ENCODE measurements at regions not wholly inside any gene's neighbourhood (a gene's known extent, or its start where the extent isn't known, plus 50 kb on each side); places are given as distances from the start of the nearest gene placed in this dataset.

DNA sequence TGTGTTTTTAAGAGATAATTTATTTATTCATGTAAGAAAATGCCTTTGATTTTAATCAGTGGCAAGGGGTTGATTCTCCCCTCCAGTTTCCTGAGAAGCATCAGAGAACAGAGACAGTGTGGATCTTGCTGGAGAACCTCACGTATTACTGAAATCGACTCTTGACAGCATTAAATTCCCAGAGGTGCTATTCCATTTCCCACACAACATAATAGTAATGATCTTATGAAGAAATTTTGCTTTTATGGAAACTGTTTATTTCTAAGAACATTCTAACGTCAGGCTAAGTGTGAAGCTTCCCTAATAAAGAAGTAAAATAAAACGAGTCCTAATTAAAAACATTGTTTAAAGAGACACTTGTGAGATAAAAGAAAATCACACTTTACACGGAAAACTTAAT, 293.1 kb upstream of the NRP1 start:
- no peak for FAIRE-seq
- Histone ChIP-seq H3K27me3 (ENCODE audit: control insufficient read depth, extremely low read depth, insufficient read depth, low read length) (peaks cover 12% of the 10 kb centered on the region), H4K20me1 (ENCODE audit: control insufficient read depth, extremely low read depth, insufficient read depth, low read length) (no peaks in the 10 kb centered on the region), H3K9me3 (ENCODE audit: control insufficient read depth, low read depth, low read length) (no peaks in the 10 kb centered on the region), H3K4me3 (ENCODE audit: control insufficient read depth in 2 of 3, extremely low read depth in 1 of 3, insufficient read depth in 2 of 3, low read depth in 1 of 3, low read length in 3 of 3) (no peak overlapping the region), H3K4me2 (ENCODE audit: control insufficient read depth, extremely low read depth, insufficient read depth, low read depth, low read length) (no peak overlapping the region), H3K4me1 (ENCODE audit: control insufficient read depth, extremely low read depth, insufficient read depth, low read length) (no peaks in the 10 kb centered on the region), H3K36me3 (ENCODE audit: control insufficient read depth in 2 of 2, extremely low read depth in 1 of 2, insufficient read depth in 2 of 2, low read length in 2 of 2) (no peaks in the 10 kb centered on the region), H3K9me1 (ENCODE audit: control insufficient read depth, extremely low read depth, insufficient read depth, low read length) (no peaks in the 10 kb centered on the region), H3K79me2 (ENCODE audit: control insufficient read depth, insufficient read depth, low read length) (no peaks in the 10 kb centered on the region), H3K27ac (ENCODE audit: control insufficient read depth, insufficient read depth, low read length) (no peak overlapping the region), H3K9ac (ENCODE audit: control insufficient read depth, extremely low read depth, insufficient read depth, low read length) (no peak overlapping the region), H2AFZ (ENCODE audit: control insufficient read depth, low read length) (no peak overlapping the region)
- dilution Hi-C loops (cut with MboI; ENCODE audit: extremely low pct_ligation_motif_present, low sequenced_read_pairs), result no loop called here
- TF ChIP-seq EZH2 (IDR thresholded peaks at IDR 0.05; ENCODE audit: low read length), result no peak
- TF ChIP-seq, protein P1, sequence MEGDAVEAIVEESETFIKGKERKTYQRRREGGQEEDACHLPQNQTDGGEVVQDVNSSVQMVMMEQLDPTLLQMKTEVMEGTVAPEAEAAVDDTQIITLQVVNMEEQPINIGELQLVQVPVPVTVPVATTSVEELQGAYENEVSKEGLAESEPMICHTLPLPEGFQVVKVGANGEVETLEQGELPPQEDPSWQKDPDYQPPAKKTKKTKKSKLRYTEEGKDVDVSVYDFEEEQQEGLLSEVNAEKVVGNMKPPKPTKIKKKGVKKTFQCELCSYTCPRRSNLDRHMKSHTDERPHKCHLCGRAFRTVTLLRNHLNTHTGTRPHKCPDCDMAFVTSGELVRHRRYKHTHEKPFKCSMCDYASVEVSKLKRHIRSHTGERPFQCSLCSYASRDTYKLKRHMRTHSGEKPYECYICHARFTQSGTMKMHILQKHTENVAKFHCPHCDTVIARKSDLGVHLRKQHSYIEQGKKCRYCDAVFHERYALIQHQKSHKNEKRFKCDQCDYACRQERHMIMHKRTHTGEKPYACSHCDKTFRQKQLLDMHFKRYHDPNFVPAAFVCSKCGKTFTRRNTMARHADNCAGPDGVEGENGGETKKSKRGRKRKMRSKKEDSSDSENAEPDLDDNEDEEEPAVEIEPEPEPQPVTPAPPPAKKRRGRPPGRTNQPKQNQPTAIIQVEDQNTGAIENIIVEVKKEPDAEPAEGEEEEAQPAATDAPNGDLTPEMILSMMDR (optimal IDR thresholded peaks at IDR 0.05 in 1 of 3, IDR thresholded peaks at IDR 0.05 in 1 of 3, conservative IDR thresholded peaks at IDR 0.05 in 1 of 3; ENCODE audit: extremely low read depth in 1 of 3, insufficient read depth in 2 of 3, low read length in 3 of 3), result no peak
- no peak for DNase-seq (ENCODE audit: low read depth, low spot score)

DNA sequence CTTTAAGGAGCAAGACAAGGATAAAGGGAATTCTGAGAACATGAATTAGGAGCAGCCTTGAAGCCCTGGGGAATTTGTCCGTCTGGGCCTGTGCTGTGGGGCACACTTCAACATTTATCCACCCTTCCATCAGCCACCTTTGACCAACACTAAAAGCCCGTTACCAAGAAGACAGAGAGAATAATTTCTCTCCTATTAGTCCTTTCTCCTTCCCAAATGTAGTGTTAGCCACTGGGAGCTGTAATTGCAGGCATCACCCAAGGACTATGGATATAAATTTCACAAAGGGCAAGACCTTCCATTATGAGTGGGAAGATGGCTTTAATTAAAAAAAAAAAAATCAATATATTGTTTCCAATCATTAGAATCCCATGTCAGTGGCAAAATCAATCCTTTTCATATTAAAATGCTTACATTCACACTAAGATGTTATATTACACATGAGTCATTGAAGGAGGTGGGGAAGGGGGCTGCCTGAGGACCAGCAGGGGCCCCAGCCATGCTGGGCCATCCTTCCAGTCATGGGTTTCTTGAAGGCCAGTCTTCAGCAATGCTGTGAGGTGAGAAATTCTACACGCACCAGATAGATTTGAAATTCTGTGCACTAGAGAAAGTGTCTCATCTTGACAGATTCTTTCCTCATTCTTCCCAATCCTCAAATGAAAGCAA, 292.5 kb upstream of the NRP1 start:
- Histone ChIP-seq H3K27ac (ENCODE audit: control insufficient read depth, insufficient read depth, low read length) (no peak overlapping the region), H2AFZ (ENCODE audit: control insufficient read depth, low read length) (no peak overlapping the region), H3K4me1 (ENCODE audit: control insufficient read depth, extremely low read depth, insufficient read depth, low read length) (no peaks in the 10 kb centered on the region), H3K9me1 (ENCODE audit: control insufficient read depth, extremely low read depth, insufficient read depth, low read length) (no peaks in the 10 kb centered on the region), H3K9ac (ENCODE audit: control insufficient read depth, extremely low read depth, insufficient read depth, low read length) (no peak overlapping the region), H3K4me3 (ENCODE audit: control insufficient read depth in 2 of 3, extremely low read depth in 1 of 3, insufficient read depth in 2 of 3, low read depth in 1 of 3, low read length in 3 of 3) (no peak overlapping the region), H3K9me3 (ENCODE audit: control insufficient read depth, low read depth, low read length) (no peaks in the 10 kb centered on the region), H3K79me2 (ENCODE audit: control insufficient read depth, insufficient read depth, low read length) (no peaks in the 10 kb centered on the region), H3K36me3 (ENCODE audit: control insufficient read depth in 2 of 2, extremely low read depth in 1 of 2, insufficient read depth in 2 of 2, low read length in 2 of 2) (no peaks in the 10 kb centered on the region), H3K27me3 (ENCODE audit: control insufficient read depth, extremely low read depth, insufficient read depth, low read length) (peaks cover 9% of the 10 kb centered on the region), H3K4me2 (ENCODE audit: control insufficient read depth, extremely low read depth, insufficient read depth, low read depth, low read length) (no peak overlapping the region), H4K20me1 (ENCODE audit: control insufficient read depth, extremely low read depth, insufficient read depth, low read length) (no peaks in the 10 kb centered on the region)
- no peak for TF ChIP-seq EZH2 (IDR thresholded peaks at IDR 0.05; ENCODE audit: low read length)
- TF ChIP-seq, protein P1 (optimal IDR thresholded peaks at IDR 0.05 in 1 of 3, IDR thresholded peaks at IDR 0.05 in 1 of 3, conservative IDR thresholded peaks at IDR 0.05 in 1 of 3; ENCODE audit: extremely low read depth in 1 of 3, insufficient read depth in 2 of 3, low read length in 3 of 3), result no peak
- FAIRE-seq (no peak), DNase-seq (ENCODE audit: low read depth, low spot score) (no peak)
- dilution Hi-C loops (cut with MboI; ENCODE audit: extremely low pct_ligation_motif_present, low sequenced_read_pairs), result no loop called here

All from keratinocyte (primary cell).